Vagina (tissue), 2 donors: ENCODE measurements at regions not wholly inside any gene's neighbourhood (a gene's known extent, or its start where the extent isn't known, plus 50 kb on each side); places are given as distances from the start of the nearest gene placed in this dataset.

Experiments used
- DNase-seq, 2 donors: peaks; one replicate each; pipeline ENCODE4 v3.0.0-alpha.2; 2017; ENCODE audit errors: extremely low spot score in 2 of 2
- H3K27ac ChIP-seq: fragments of 200-600 bp; sonication (generic); one replicate; pipeline ENCODE4 v1.5.1; 2019
- H3K27me3 ChIP-seq: fragments of 200-600 bp; sonication (generic); one replicate; pipeline ENCODE4 v1.5.1; 2019
- H3K36me3 ChIP-seq, 2 donors: fragments of 200-600 bp; sonication (generic); one replicate each; pipeline ENCODE4 v1.5.1; 2017 to 2019
- H3K4me1 ChIP-seq: fragments of 200-600 bp; sonication (generic); one replicate; pipeline ENCODE4 v1.5.1; 2019
- H3K4me3 ChIP-seq, 2 donors: fragments of 200-600 bp; sonication (generic); 1 replicate in 1 of 2; 2 replicates in 1 of 2; pipeline ENCODE4 v1.5.1; 2016 to 2019
- H3K9me3 ChIP-seq: fragments of 200-600 bp; sonication (generic); one replicate; pipeline ENCODE4 v1.5.1; 2019
- POLR2A ChIP-seq, 2 donors: fragments of 450-650 bp; IDR thresholded peaks; one replicate each; pipeline ENCODE4 v1.6.1; 2017; ENCODE audit warnings: antibody characterized with exemption in 2 of 2, mild to moderate bottlenecking in 2 of 2, moderate library complexity in 2 of 2
- POLR2AphosphoS5 ChIP-seq, 2 donors: sonication (generic); formaldehyde crosslinking; IDR thresholded peaks; one replicate each; pipeline ENCODE4 v1.9.0; 2017; ENCODE audit warnings: antibody characterized with exemption in 2 of 2, mild to moderate bottlenecking in 2 of 2, low read depth in 1 of 2; ENCODE audit not compliant: insufficient read depth in 1 of 2
- intact Hi-C: fragments of 100-400 bp; cut with DNase I; formaldehyde crosslinking; loops from one replicate; pipeline ENCODE4 v1.15.1; 2023
- TF ChIP-seq, protein P1 (sequence below), 3 experiments: fragments of 450-650 bp in 2 of 3; fragments of 200-600 bp in 1 of 3; sonication (generic) in 1 of 3; IDR thresholded peaks; one replicate each; pipeline ENCODE4 v1.5.1; 2017 to 2019; ENCODE audit warnings: antibody characterized with exemption in 3 of 3, mild to moderate bottlenecking in 2 of 3, moderate library complexity in 2 of 3

DNA sequence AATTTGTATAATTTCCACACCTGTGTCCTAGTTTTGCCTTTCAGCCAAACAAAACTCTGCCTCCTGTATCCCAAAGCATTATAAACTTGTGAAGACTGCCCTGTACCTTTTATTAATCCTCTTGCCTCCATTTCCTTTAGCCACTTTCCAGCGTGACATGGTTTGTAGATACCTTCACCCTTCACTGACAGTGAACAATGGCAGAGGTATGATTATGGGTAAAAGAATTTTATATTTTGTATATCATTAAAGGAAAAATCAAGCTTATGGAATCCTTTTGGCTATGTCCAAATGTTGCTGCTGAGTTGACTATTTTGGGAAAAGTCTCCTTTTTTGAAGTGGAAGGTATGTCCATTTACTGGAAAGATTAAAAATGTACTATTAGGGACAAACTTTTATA is 251.7 kb downstream of the HNMT start:
- H3K4me1 ChIP-seq = no peaks in the 10 kb centered on the region
- no peak overlapping the region for H3K27ac ChIP-seq
- no peak for DNase-seq
- no peaks in the 10 kb centered on the region for H3K36me3 ChIP-seq
- no peaks in the 10 kb centered on the region for H3K9me3 ChIP-seq
- intact Hi-C loops = loop anchor here (5.0 kb wide), 1 partner anchor 1344 kb away; no protein-coding TSS in a partner anchor
- H3K27me3 ChIP-seq = no peaks in the 10 kb centered on the region
- TF ChIP-seq, protein P1, sequence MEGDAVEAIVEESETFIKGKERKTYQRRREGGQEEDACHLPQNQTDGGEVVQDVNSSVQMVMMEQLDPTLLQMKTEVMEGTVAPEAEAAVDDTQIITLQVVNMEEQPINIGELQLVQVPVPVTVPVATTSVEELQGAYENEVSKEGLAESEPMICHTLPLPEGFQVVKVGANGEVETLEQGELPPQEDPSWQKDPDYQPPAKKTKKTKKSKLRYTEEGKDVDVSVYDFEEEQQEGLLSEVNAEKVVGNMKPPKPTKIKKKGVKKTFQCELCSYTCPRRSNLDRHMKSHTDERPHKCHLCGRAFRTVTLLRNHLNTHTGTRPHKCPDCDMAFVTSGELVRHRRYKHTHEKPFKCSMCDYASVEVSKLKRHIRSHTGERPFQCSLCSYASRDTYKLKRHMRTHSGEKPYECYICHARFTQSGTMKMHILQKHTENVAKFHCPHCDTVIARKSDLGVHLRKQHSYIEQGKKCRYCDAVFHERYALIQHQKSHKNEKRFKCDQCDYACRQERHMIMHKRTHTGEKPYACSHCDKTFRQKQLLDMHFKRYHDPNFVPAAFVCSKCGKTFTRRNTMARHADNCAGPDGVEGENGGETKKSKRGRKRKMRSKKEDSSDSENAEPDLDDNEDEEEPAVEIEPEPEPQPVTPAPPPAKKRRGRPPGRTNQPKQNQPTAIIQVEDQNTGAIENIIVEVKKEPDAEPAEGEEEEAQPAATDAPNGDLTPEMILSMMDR (IDR thresholded peaks at IDR 0.05) = no peak
- TF ChIP-seq POLR2AphosphoS5 (IDR thresholded peaks at IDR 0.05; ENCODE audit: insufficient read depth in 1 of 2, low read depth in 1 of 2) (no peak), POLR2A (IDR thresholded peaks at IDR 0.05) (no peak)
- H3K4me3 ChIP-seq = no peak overlapping the region

DNA sequence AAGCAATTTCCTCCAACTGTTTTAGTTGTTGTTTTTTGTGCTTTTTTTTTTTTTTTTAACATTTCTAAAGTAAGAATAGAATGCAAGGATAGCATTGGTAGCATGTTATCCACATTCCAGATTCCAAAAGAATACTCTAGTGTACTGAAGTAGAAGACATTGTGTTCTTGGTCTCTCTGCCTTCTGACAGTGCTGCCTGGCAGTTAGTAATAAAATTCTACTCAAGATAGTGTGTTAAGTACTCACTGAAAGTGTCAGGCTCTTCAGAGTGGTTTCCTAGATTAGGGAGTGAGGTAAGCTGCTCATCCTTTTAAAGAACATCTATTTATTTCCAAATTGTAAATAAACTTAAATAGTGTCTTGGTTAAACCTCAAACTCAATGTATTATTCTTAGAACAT is 253.7 kb downstream of the HNMT start:
- Histone ChIP-seq H3K36me3 (no peaks in the 10 kb centered on the region), H3K4me1 (no peaks in the 10 kb centered on the region), H3K9me3 (no peaks in the 10 kb centered on the region), H3K4me3 (no peak overlapping the region), H3K27me3 (no peaks in the 10 kb centered on the region), H3K27ac (no peak overlapping the region)
- intact Hi-C loops = loop anchor here (5.0 kb wide), 1 partner anchor 1346 kb away; no protein-coding TSS in a partner anchor
- TF ChIP-seq POLR2A (IDR thresholded peaks at IDR 0.05) (no peak), POLR2AphosphoS5 (IDR thresholded peaks at IDR 0.05; ENCODE audit: insufficient read depth in 1 of 2, low read depth in 1 of 2) (no peak)
- TF ChIP-seq, protein P1 (IDR thresholded peaks at IDR 0.05) = no peak
- no peak for DNase-seq

DNA sequence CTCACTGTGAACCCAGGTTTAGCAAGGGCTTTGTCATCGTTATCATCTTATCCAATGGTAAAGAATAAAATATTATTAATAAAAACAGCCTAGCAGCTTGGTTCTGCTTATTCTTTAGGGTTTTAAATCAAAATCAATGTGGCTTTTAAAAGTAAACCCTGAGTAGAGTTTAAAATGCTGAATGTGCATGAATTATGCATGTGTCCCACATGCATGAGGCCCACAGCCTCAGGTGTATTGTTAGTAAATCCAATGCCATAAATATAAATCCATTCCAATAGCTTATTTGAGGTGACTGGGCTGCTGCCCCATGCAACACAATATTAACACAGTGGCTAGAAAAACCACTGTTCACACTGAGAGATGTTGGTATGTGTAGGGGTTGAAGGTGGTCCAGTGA is 254.1 kb downstream of the HNMT start:
- Histone ChIP-seq H3K9me3 (no peaks in the 10 kb centered on the region), H3K27ac (no peak overlapping the region), H3K27me3 (no peaks in the 10 kb centered on the region), H3K4me3 (no peak overlapping the region), H3K36me3 (no peaks in the 10 kb centered on the region), H3K4me1 (no peaks in the 10 kb centered on the region)
- intact Hi-C loops = loop anchor here (5.0 kb wide), 1 partner anchor 1346 kb away; no protein-coding TSS in a partner anchor
- DNase-seq = no peak
- TF ChIP-seq, protein P1 (IDR thresholded peaks at IDR 0.05) = no peak
- TF ChIP-seq POLR2AphosphoS5 (IDR thresholded peaks at IDR 0.05; ENCODE audit: insufficient read depth in 1 of 2, low read depth in 1 of 2) = no peak

DNA sequence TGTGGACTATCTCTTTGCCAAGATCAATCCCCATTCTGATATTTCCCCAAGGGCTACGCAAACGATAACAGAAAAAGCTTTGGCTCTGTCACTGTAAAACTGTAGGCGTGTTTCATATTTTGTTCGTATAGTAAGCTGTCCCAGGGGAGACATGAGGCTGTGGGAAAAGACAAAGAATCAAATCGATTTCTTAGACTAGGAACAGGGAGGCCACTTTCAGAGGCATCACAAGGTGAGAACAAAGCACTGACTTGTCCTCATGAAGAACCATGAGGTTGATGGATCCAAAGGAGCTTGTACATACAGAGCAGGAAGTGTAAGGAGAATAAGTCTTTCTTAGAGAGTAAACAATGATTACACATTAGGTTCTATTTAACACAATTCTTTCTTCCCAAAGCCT is 255.7 kb downstream of the HNMT start:
- H3K9me3 ChIP-seq = no peaks in the 10 kb centered on the region
- H3K4me3 ChIP-seq = no peak overlapping the region
- no peaks in the 10 kb centered on the region for H3K36me3 ChIP-seq
- no peak overlapping the region for H3K27ac ChIP-seq
- H3K4me1 ChIP-seq = no peaks in the 10 kb centered on the region
- DNase-seq = no peak
- TF ChIP-seq POLR2A (IDR thresholded peaks at IDR 0.05) (no peak), POLR2AphosphoS5 (IDR thresholded peaks at IDR 0.05; ENCODE audit: insufficient read depth in 1 of 2, low read depth in 1 of 2) (no peak)
- TF ChIP-seq, protein P1 (IDR thresholded peaks at IDR 0.05) = no peak
- H3K27me3 ChIP-seq = no peaks in the 10 kb centered on the region
- intact Hi-C loops = loop anchor here (5.0 kb wide), 1 partner anchor 1348 kb away; no protein-coding TSS in a partner anchor

DNA sequence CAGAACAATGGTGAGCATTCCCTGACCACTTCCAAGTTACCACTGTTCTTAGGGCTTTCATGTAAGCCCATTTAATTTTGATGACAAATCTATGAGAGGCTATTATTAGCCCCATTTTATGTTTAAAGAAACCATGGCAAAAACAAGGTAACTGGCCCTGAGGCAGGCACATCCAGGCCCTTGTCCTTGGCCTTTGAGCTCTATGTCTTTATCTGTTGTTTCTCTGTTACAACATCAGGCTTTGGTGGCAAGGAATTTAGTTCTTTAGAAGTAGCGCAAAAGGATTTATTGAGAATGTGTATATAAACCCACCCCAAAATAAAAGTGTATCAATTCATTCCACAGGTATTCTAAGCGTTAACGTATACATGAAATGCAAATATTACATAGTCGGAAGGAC is 257.1 kb downstream of the HNMT start:
- TF ChIP-seq POLR2AphosphoS5 (IDR thresholded peaks at IDR 0.05; ENCODE audit: insufficient read depth in 1 of 2, low read depth in 1 of 2) (no peak), POLR2A (IDR thresholded peaks at IDR 0.05) (no peak)
- TF ChIP-seq, protein P1 (IDR thresholded peaks at IDR 0.05) = no peak
- Histone ChIP-seq H3K36me3 (no peaks in the 10 kb centered on the region), H3K9me3 (no peaks in the 10 kb centered on the region), H3K27me3 (no peaks in the 10 kb centered on the region), H3K27ac (no peak overlapping the region), H3K4me1 (no peaks in the 10 kb centered on the region), H3K4me3 (no peak overlapping the region)
- no peak for DNase-seq
- intact Hi-C loops = no loop called here
